Adrenal gland (tissue), 9 donors: ENCODE measurements at regions not wholly inside any gene's neighbourhood (a gene's known extent, or its start where the extent isn't known, plus 50 kb on each side); places are given as distances from the start of the nearest gene placed in this dataset.

Experiments
- DNase-seq, 7 donors: peaks; one replicate each; pipeline ENCODE4 v3.0.0-alpha.2; 2019 to 2020
- H3K27ac ChIP-seq, 5 donors: fragments of 200-600 bp; sonication (generic) in 4 of 5; 1 replicate in 3 of 5; 2 replicates in 2 of 5; pipeline versions ENCODE4 v1.5.1 to v1.8.0; 2016 to 2020; ENCODE audit warnings: mild to moderate bottlenecking in 1 of 5
- H3K27me3 ChIP-seq: fragments of 200-600 bp; 2 replicates; pipeline ENCODE4 v1.8.0; 2021
- H3K36me3 ChIP-seq, 2 donors: fragments of 200-600 bp; replicated peaks in 1 of 2; 1 replicate in 1 of 2; 2 replicates in 1 of 2; pipeline versions ENCODE4 v1.5.1 to v1.8.0; 2018 to 2022
- H3K4me1 ChIP-seq, 2 donors: fragments of 200-600 bp; replicated peaks in 1 of 2; 1 replicate in 1 of 2; 2 replicates in 1 of 2; pipeline versions ENCODE4 v1.5.1 to v1.8.0; 2018 to 2021
- H3K4me3 ChIP-seq, 4 donors: fragments of 200-600 bp; sonication (generic) in 3 of 4; one replicate each; pipeline ENCODE4 v1.5.1; 2016 to 2018
- H3K9me3 ChIP-seq, 3 donors: fragments of 200-600 bp; sonication (generic) in 1 of 3; replicated peaks in 1 of 3; 1 replicate in 2 of 3; 2 replicates in 1 of 3; pipeline versions ENCODE4 v1.5.1 to v1.8.0; 2016 to 2021
- CTCF ChIP-seq, 6 experiments: fragments of 450-650 bp in 4 of 6; fragments of 200-600 bp in 2 of 6; sonication (generic) in 1 of 6; IDR thresholded peaks; 1 replicate in 5 of 6; 2 replicates in 1 of 6; pipeline versions ENCODE4 v1.5.1 to v1.8.0; 2016 to 2021; ENCODE audit warnings: antibody characterized with exemption in 6 of 6, mild to moderate bottlenecking in 2 of 6, moderate library complexity in 1 of 6
- POLR2A ChIP-seq, 2 donors: fragments of 450-650 bp; IDR thresholded peaks; one replicate each; pipeline ENCODE4 v1.6.1; 2017; ENCODE audit warnings: antibody characterized with exemption in 2 of 2, mild to moderate bottlenecking in 2 of 2, moderate library complexity in 1 of 2
- WGBS, 4 donors: extraction: QIAGEN DNeasy Blood & Tissue Kit in 2 of 4; methylation state at CpG; one replicate each; pipeline versions ENCODE4 v1.1.5 to v1.1.7; 2013 to 2017; 5-methylcytosine and 5-hydroxymethylcytosine counted together
- intact Hi-C, 2 donors: fragments of 100-400 bp; cut with DNase I; formaldehyde crosslinking; loops; one replicate each; pipeline versions ENCODE4 v1.14.1 to v1.15.0; 2022 to 2023
- donor health status: healthy with polysubstance abuse.
- donor health status: Bipolar disorder and iron deficiency.
- donor health status: DM: yes; HTN: yes; CAD: no.
- donor health status: DM: no; HTN: no; CAD: no.
- donor health status: DM: no; HTN: no; CAD: no.

- Histone ChIP-seq H3K4me3 (no peak overlapping the region), H3K27me3 (no peaks in the 10 kb centered on the region), H3K9me3 (no peaks in the 10 kb centered on the region), H3K36me3 (no peaks in the 10 kb centered on the region), H3K4me1 (no peaks in the 10 kb centered on the region), H3K27ac (no peak overlapping the region)
- no peak for DNase-seq
- 61 to 85% (median 73%) methylated on average over 6 of the region's 6 CpGs for WGBS, 4 donors
- intact Hi-C loops, result no loop called here
- TF ChIP-seq POLR2A (IDR thresholded peaks at IDR 0.05) (no peak), CTCF (IDR thresholded peaks at IDR 0.05) (no peak)
Measured at GRCh38 chr15:62853841-62854225, 188.7 kb upstream of the TPM1 start.

GRCh38 chr15:62854420-62855084 is 188.0 kb upstream of the TPM1 start:
- intact Hi-C loops, result no loop called here
- H3K4me3 ChIP-seq, result no peak overlapping the region
- DNase-seq, result no peak
- no peak for TF ChIP-seq CTCF (IDR thresholded peaks at IDR 0.05)
- no peak for TF ChIP-seq POLR2A (IDR thresholded peaks at IDR 0.05)
- H3K27me3 ChIP-seq, result no peaks in the 10 kb centered on the region
- 89 to 93% (median 91%) methylated on average over 11 to 12 of the region's 12 CpGs for WGBS, 4 donors
- H3K4me1 ChIP-seq, result no peaks in the 10 kb centered on the region
- H3K27ac ChIP-seq, result no peak overlapping the region
- H3K36me3 ChIP-seq, result no peaks in the 10 kb centered on the region
- no peaks in the 10 kb centered on the region for H3K9me3 ChIP-seq

- Histone ChIP-seq H3K36me3 (no peaks in the 10 kb centered on the region), H3K4me3 (no peak overlapping the region), H3K27ac (no peak overlapping the region), H3K27me3 (no peaks in the 10 kb centered on the region), H3K9me3 (no peaks in the 10 kb centered on the region), H3K4me1 (no peaks in the 10 kb centered on the region)
- DNase-seq, result no peak
- 79 to 80% (median 79%) methylated on average over 7 of the region's 7 CpGs for WGBS, 4 donors
- intact Hi-C loops, result no loop called here
- TF ChIP-seq CTCF (IDR thresholded peaks at IDR 0.05) (no peak), POLR2A (IDR thresholded peaks at IDR 0.05) (no peak)
Measured at GRCh38 chr15:62855085-62855476, 187.5 kb upstream of the TPM1 start.

- 82 to 88% (median 85%) methylated on average over 6 to 12 of the region's 12 CpGs for WGBS, 4 donors
- H3K27me3 ChIP-seq, result no peaks in the 10 kb centered on the region
- H3K4me3 ChIP-seq, result no peak overlapping the region
- no peaks in the 10 kb centered on the region for H3K4me1 ChIP-seq
- H3K9me3 ChIP-seq, result no peaks in the 10 kb centered on the region
- H3K27ac ChIP-seq, result no peak overlapping the region
- H3K36me3 ChIP-seq, result no peaks in the 10 kb centered on the region
- TF ChIP-seq CTCF (IDR thresholded peaks at IDR 0.05), result no peak
- TF ChIP-seq POLR2A (IDR thresholded peaks at IDR 0.05), result no peak
- no peak for DNase-seq
- intact Hi-C loops, result no loop called here
Measured at GRCh38 chr15:62856466-62857246, 185.9 kb upstream of the TPM1 start.
